Effector memory CD8-positive, alpha-beta T cell (primary cell): ENCODE measurements at regions not wholly inside any gene's neighbourhood (a gene's known extent, or its start where the extent isn't known, plus 50 kb on each side); places are given as distances from the start of the nearest gene placed in this dataset.
A peak's percentile ranks its signal among the peaks of the same experiment; 100 is the strongest.

Source experiments
- ATAC-seq: fragments of 150-1000 bp; cut with Tn5 transposase; replicated peaks from 2 replicates; pipeline ENCODE4 v1.10.0; 2021; ENCODE audit warnings: mild to moderate bottlenecking, moderate library complexity
- DNase-seq, 3 experiments: peaks; one replicate each; pipeline ENCODE4 v3.0.0; 2021
- H3K27ac Mint-ChIP-seq, 2 donors: one replicate each; pipeline ENCODE4 v1.8.0; 2022; ENCODE audit warnings: mild to moderate bottlenecking in 2 of 2, mixed read lengths in 2 of 2, moderate library complexity in 2 of 2
- H3K27me3 Mint-ChIP-seq, 2 donors: one replicate each; pipeline ENCODE4 v1.8.0; 2022; ENCODE audit warnings: mixed read lengths in 2 of 2
- H3K36me3 Mint-ChIP-seq: one replicate; pipeline ENCODE4 v1.8.0; 2022; ENCODE audit warnings: mild to moderate bottlenecking, moderate library complexity, mixed read lengths; ENCODE audit not compliant: insufficient read depth
- H3K4me1 Mint-ChIP-seq, 2 donors: one replicate each; pipeline ENCODE4 v1.8.0; 2022; ENCODE audit warnings: low read depth in 2 of 2, mixed read lengths in 2 of 2
- H3K4me3 Mint-ChIP-seq, 2 donors: one replicate each; pipeline ENCODE4 v1.8.0; 2022; ENCODE audit warnings: mild to moderate bottlenecking in 2 of 2, mixed read lengths in 2 of 2, moderate library complexity in 2 of 2
- H3K9me3 Mint-ChIP-seq, 2 donors: one replicate each; pipeline ENCODE4 v1.8.0; 2022; ENCODE audit warnings: mixed read lengths in 2 of 2

- DNase-seq (no peak), ATAC-seq (no peak)
- H3K36me3 Mint-ChIP-seq: no peaks in the 10 kb centered on the region
- H3K27me3 Mint-ChIP-seq: peaks cover 24 to 40% of the 10 kb centered on the region in 2 donors
- no peak overlapping the region for H3K4me3 Mint-ChIP-seq
- no peaks in the 10 kb centered on the region for H3K4me1 Mint-ChIP-seq
- H3K27ac Mint-ChIP-seq: no peak overlapping the region
- peaks cover 0 to 2% of the 10 kb centered on the region in 2 donors for H3K9me3 Mint-ChIP-seq
Measured at GRCh38 chr11:11056749-11057471, 199.1 kb upstream of the ZBED5 start.

GRCh38 chr11:11056316-11056715 lies 198.5 kb upstream of the ZBED5 start:
- peaks cover 0 to 2% of the 10 kb centered on the region in 2 donors for H3K9me3 Mint-ChIP-seq
- no peaks in the 10 kb centered on the region for H3K4me1 Mint-ChIP-seq
- H3K27me3 Mint-ChIP-seq: peaks cover 24 to 40% of the 10 kb centered on the region in 2 donors

GRCh38 chr11:11047851-11048610 lies 190.2 kb upstream of the ZBED5 start:
- no peak for ATAC-seq
- no peaks in the 10 kb centered on the region for H3K27me3 Mint-ChIP-seq
- no peaks in the 10 kb centered on the region for H3K9me3 Mint-ChIP-seq
- no peaks in the 10 kb centered on the region for H3K36me3 Mint-ChIP-seq
- no peak overlapping the region for H3K27ac Mint-ChIP-seq
- DNase-seq: no peak
- H3K4me3 Mint-ChIP-seq: no peak overlapping the region
- no peaks in the 10 kb centered on the region for H3K4me1 Mint-ChIP-seq

More at GRCh38 chr11:11056316-11056715, 198.5 kb upstream of the ZBED5 start:
- Mint-ChIP-seq H3K36me3 (no peaks in the 10 kb centered on the region), H3K27ac (no peak overlapping the region), H3K4me3 (no peak overlapping the region)
- ATAC-seq (no peak), DNase-seq (no peak)

- ATAC-seq (no peak), DNase-seq (no peak)
- Mint-ChIP-seq H3K4me1 (no peaks in the 10 kb centered on the region), H3K36me3 (no peaks in the 10 kb centered on the region), H3K9me3 (no peaks in the 10 kb centered on the region), H3K27me3 (no peaks in the 10 kb centered on the region), H3K27ac (no peak overlapping the region), H3K4me3 (no peak overlapping the region)
Measured at GRCh38 chr11:11046781-11047180, 188.9 kb upstream of the ZBED5 start.

GRCh38 chr11:11045156-11045930 lies 187.5 kb upstream of the ZBED5 start:
- ATAC-seq (no peak), DNase-seq (no peak)
- H3K27ac Mint-ChIP-seq: peak overlapping the region in 1 of 2 donors; percentile 33

GRCh38 chr11:11044137-11044855 lies 186.4 kb upstream of the ZBED5 start:
- DNase-seq (no peak), ATAC-seq (no peak)
- no peaks in the 10 kb centered on the region for H3K36me3 Mint-ChIP-seq
- H3K27me3 Mint-ChIP-seq: no peaks in the 10 kb centered on the region
- H3K4me3 Mint-ChIP-seq: no peak overlapping the region
- no peak overlapping the region for H3K27ac Mint-ChIP-seq
- no peaks in the 10 kb centered on the region for H3K9me3 Mint-ChIP-seq
- no peaks in the 10 kb centered on the region for H3K4me1 Mint-ChIP-seq

More at GRCh38 chr11:11045156-11045930, 187.5 kb upstream of the ZBED5 start:
- no peaks in the 10 kb centered on the region for H3K9me3 Mint-ChIP-seq
- H3K4me3 Mint-ChIP-seq: no peak overlapping the region
- H3K4me1 Mint-ChIP-seq: no peaks in the 10 kb centered on the region
- no peaks in the 10 kb centered on the region for H3K27me3 Mint-ChIP-seq
- H3K36me3 Mint-ChIP-seq: no peaks in the 10 kb centered on the region

GRCh38 chr11:11043721-11044120 lies 185.9 kb upstream of the ZBED5 start:
- Mint-ChIP-seq H3K36me3 (no peaks in the 10 kb centered on the region), H3K27me3 (no peaks in the 10 kb centered on the region), H3K9me3 (no peaks in the 10 kb centered on the region), H3K27ac (no peak overlapping the region), H3K4me1 (no peaks in the 10 kb centered on the region), H3K4me3 (no peak overlapping the region)
- ATAC-seq (no peak), DNase-seq (no peak)

GRCh38 chr11:11039208-11039965 lies 181.5 kb upstream of the ZBED5 start:
- Mint-ChIP-seq H3K27me3 (peaks cover 6 to 11% of the 10 kb centered on the region in 2 donors), H3K4me3 (no peak overlapping the region), H3K27ac (no peak overlapping the region), H3K9me3 (no peaks in the 10 kb centered on the region), H3K36me3 (no peaks in the 10 kb centered on the region), H3K4me1 (no peaks in the 10 kb centered on the region)
- DNase-seq (no peak), ATAC-seq (no peak)

GRCh38 chr11:11038782-11039181 lies 180.9 kb upstream of the ZBED5 start:
- ATAC-seq: no peak

GRCh38 chr11:11038352-11038751 lies 180.5 kb upstream of the ZBED5 start:
- Mint-ChIP-seq H3K27ac (peak overlapping the region in 1 of 2 donors; percentile 19), H3K4me3 (no peak overlapping the region), H3K4me1 (no peaks in the 10 kb centered on the region), H3K36me3 (no peaks in the 10 kb centered on the region), H3K9me3 (no peaks in the 10 kb centered on the region), H3K27me3 (peaks cover 10 to 14% of the 10 kb centered on the region in 2 donors)
- ATAC-seq: no peak
- no peak for DNase-seq

More at GRCh38 chr11:11038782-11039181, 180.9 kb upstream of the ZBED5 start:
- DNase-seq: no peak
- Mint-ChIP-seq H3K27ac (peak overlapping the region in 1 of 2 donors; percentile 19), H3K36me3 (no peaks in the 10 kb centered on the region), H3K4me1 (no peaks in the 10 kb centered on the region), H3K27me3 (peaks cover 10 to 14% of the 10 kb centered on the region in 2 donors), H3K4me3 (no peak overlapping the region), H3K9me3 (no peaks in the 10 kb centered on the region)

- DNase-seq (peak; percentile 17 to 34 (median 26)), ATAC-seq (peak; percentile 73)
- Mint-ChIP-seq H3K4me3 (no peak overlapping the region), H3K27ac (no peak overlapping the region), H3K27me3 (peaks cover 10 to 24% of the 10 kb centered on the region in 2 donors), H3K4me1 (no peaks in the 10 kb centered on the region), H3K36me3 (no peaks in the 10 kb centered on the region), H3K9me3 (no peaks in the 10 kb centered on the region)
Measured at GRCh38 chr11:11036848-11037732, 179.2 kb upstream of the ZBED5 start.
